ENCODE measurements at regions not wholly inside any gene's neighbourhood (a gene's known extent, or its start where the extent isn't known, plus 50 kb on each side); places are given as distances from the start of the nearest gene placed in this dataset.

GRCh38 chr20:47991875-47992488, 206.7 kb upstream of the SULF2 start:
- no peak overlapping the region for H3K27ac ChIP-seq
- H3K4me1 ChIP-seq, result no peaks in the 10 kb centered on the region
- H3K9me3 ChIP-seq, result no peaks in the 10 kb centered on the region
- no peaks in the 10 kb centered on the region for H3K36me3 ChIP-seq
- DNase-seq (no peak), ATAC-seq (no peak)
- intact Hi-C loops (cut with DNase I), result no loop called here
- TF ChIP-seq CTCF (IDR thresholded peaks at IDR 0.05), result no peak
- no peak for TF ChIP-seq POLR2A (IDR thresholded peaks at IDR 0.05)
- H3K4me3 ChIP-seq, result no peak overlapping the region
- H3K27me3 ChIP-seq, result no peaks in the 10 kb centered on the region
- WGBS (ENCODE audit: insufficient coverage, low coverage, low lambda C conversion rate, missing lambda C conversion rate), result 61% methylated on average over 6 of the region's 9 CpGs

DNA sequence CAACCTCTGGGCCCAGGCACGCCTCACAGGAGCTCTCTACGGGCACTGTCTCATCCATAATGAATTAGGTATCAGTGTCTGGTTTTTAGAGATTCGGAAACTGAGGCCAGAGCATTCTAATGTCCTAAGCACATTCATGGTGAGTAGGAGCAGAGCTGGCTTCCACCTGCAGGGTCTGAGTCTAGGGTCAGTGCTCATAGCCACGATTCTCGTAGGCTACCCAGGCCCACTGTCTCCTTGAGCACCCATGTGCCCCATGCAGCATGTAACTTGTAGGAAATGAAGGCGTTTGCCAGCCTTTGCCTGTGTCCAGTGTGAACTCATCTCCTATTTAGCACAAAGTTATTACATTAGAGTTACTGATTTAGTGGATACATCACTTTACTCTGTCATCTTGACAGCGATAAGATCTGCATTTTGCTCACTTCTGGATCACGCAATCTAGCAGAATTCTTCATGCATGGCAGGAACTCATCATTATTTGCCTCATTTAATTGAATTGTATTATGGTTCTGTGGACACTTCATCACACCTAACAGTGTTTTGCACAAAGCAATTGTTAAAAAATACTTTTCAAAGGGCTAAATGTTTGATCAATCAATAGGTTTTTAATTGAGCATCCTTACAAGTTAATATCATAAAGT, 205.3 kb upstream of the SULF2 start:
- no peaks in the 10 kb centered on the region for H3K9me3 ChIP-seq
- no peaks in the 10 kb centered on the region for H3K4me1 ChIP-seq
- ATAC-seq (no peak), DNase-seq (no peak)
- no peak overlapping the region for H3K4me3 ChIP-seq
- no peak for TF ChIP-seq POLR2A (IDR thresholded peaks at IDR 0.05)
- no peak for TF ChIP-seq CTCF (IDR thresholded peaks at IDR 0.05)
- 47% methylated on average over 4 of the region's 8 CpGs for WGBS (ENCODE audit: insufficient coverage, low coverage, low lambda C conversion rate, missing lambda C conversion rate)
- intact Hi-C loops (cut with DNase I), result no loop called here
- no peaks in the 10 kb centered on the region for H3K27me3 ChIP-seq
- H3K27ac ChIP-seq, result no peak overlapping the region
- no peaks in the 10 kb centered on the region for H3K36me3 ChIP-seq

DNA sequence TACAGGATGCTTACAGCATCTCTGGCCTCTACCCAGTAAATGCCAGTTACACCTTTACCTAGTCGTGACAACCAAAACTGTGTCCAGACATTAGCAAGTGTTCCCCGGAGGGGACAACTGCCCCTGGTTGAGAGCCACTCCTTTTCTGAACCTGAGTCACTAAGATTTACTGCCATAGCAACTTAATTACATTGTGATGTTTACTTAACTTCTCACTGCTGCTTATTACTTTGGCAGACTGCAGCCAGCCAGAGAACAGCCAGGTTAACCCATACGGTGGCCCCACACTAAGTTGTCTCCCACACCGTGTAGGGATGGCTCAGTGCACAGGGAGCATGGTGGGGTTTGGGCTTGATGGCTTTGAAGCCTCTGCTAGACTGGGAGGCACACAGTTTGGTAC, 204.7 kb upstream of the SULF2 start:
- H3K9me3 ChIP-seq, result no peaks in the 10 kb centered on the region
- no peaks in the 10 kb centered on the region for H3K4me1 ChIP-seq
- ATAC-seq (no peak), DNase-seq (no peak)
- TF ChIP-seq CTCF (IDR thresholded peaks at IDR 0.05) (no peak), POLR2A (IDR thresholded peaks at IDR 0.05) (no peak)
- no peaks in the 10 kb centered on the region for H3K27me3 ChIP-seq
- no peak overlapping the region for H3K27ac ChIP-seq
- no CpG with 5 or more reads among the region's 4 CpGs for WGBS (ENCODE audit: insufficient coverage, low coverage, low lambda C conversion rate, missing lambda C conversion rate)
- H3K36me3 ChIP-seq, result no peaks in the 10 kb centered on the region
- H3K4me3 ChIP-seq, result no peak overlapping the region
- intact Hi-C loops (cut with DNase I), result no loop called here

DNA sequence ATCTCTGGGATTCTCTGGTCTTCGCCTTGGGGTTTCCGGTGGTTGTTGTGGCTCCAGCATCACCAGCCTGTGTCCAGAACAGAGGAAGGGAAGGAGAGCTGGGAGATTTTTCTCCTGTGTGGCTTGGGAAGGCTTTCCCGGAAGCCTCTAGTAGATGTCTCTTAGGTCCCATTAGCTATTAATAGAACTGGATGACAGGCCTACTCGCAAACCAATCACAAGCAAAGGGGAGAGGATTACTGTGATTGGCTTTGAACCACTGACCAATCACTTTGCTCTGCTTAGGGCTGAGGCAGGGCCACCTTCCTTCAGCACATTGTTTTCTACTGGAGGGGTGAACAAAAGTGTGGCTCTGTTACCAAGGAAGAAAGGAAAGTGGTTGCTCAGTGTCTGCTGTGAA, 203.4 kb upstream of the SULF2 start:
- no peak for TF ChIP-seq POLR2A (IDR thresholded peaks at IDR 0.05)
- no peak for TF ChIP-seq CTCF (IDR thresholded peaks at IDR 0.05)
- DNase-seq (no peak), ATAC-seq (no peak)
- no peaks in the 10 kb centered on the region for H3K4me1 ChIP-seq
- no peaks in the 10 kb centered on the region for H3K36me3 ChIP-seq
- WGBS (ENCODE audit: insufficient coverage, low coverage, low lambda C conversion rate, missing lambda C conversion rate), result 40% methylated on average over 2 of the region's 4 CpGs
- no peak overlapping the region for H3K4me3 ChIP-seq
- no peak overlapping the region for H3K27ac ChIP-seq
- intact Hi-C loops (cut with DNase I), result no loop called here
- no peaks in the 10 kb centered on the region for H3K9me3 ChIP-seq
- no peaks in the 10 kb centered on the region for H3K27me3 ChIP-seq

Measured in right lobe of liver (tissue), 6 donors.